GM12892 (cell line): ENCODE measurements at regions not wholly inside any gene's neighbourhood (a gene's known extent, or its start where the extent isn't known, plus 50 kb on each side); places are given as distances from the start of the nearest gene placed in this dataset.

Source experiments
- POLR2A ChIP-seq: IDR thresholded peaks from 2 replicates; pipeline ENCODE4 v1.6.1; 2011; ENCODE audit warnings: low read depth, low read length, control low read depth
- POLR2AphosphoS5 ChIP-seq: IDR thresholded peaks from 2 replicates; pipeline ENCODE4 v1.6.1; 2011; ENCODE audit warnings: low read depth, low read length, control low read depth
- TAF1 ChIP-seq: IDR thresholded peaks from 2 replicates; pipeline ENCODE4 v1.6.1; 2011; ENCODE audit warnings: low read depth, mild to moderate bottlenecking, control low read depth, low read length, borderline replicate concordance

- TF ChIP-seq POLR2AphosphoS5 (no peak), POLR2A (no peak), TAF1 (no peak)
Observed at GRCh38 chr9:16147726-16148125, 594.9 kb downstream of the CCDC171 start.
